ENCODE measurements at regions not wholly inside any gene's neighbourhood (a gene's known extent, or its start where the extent isn't known, plus 50 kb on each side); places are given as distances from the start of the nearest gene placed in this dataset.

DNA sequence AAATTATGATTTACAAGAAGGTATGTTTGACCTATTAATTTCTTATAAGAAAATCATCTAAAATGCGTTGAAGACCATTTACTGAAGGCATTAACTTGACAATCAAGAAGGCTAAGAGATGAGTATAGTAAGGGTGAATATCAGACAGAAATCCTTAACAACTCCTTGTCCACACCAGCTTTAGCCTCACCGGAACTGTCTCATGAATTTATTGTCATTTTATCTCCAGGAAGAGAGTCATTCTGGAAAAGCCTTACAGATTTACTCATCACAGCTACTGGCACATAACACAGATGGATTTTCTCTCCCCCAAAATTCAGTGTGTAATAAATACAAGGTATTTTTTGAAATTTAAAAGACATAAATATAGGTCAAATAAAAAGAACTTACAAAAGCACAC is 129.4 kb upstream of the LSM8 start:
- ChIA-PET POLR2A (no interaction called here), CTCF (no interaction called here)
- H3K36me3 Mint-ChIP-seq (ENCODE audit: low read depth) = no peaks in the 10 kb centered on the region
- DNase-seq = no peak
- H3K9me3 Mint-ChIP-seq = no peaks in the 10 kb centered on the region
- no peak overlapping the region for H3K27ac Mint-ChIP-seq
- H3K4me1 Mint-ChIP-seq = no peaks in the 10 kb centered on the region
- H3K4me3 Mint-ChIP-seq = no peak overlapping the region
- H3K27me3 Mint-ChIP-seq = no peaks in the 10 kb centered on the region

DNA sequence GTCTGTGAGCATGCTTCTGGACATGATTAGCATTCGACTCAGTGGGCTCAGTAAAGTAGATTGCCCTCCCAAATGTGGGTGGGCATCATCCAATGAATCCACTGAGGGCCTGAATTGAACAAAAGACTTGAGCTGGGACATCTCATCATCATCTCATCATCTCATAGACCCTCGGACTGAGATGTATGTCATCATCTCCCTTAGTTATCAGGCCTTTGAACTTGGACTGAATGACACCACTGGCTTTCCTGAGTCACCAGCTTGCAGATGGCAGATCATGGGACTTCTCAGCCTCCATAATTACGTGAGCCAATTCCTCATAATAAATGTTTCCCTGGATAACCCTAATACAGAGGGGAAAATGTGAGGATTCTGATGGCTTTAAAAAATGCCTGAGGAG is 128.3 kb upstream of the LSM8 start:
- Mint-ChIP-seq H3K4me1 (no peaks in the 10 kb centered on the region), H3K27me3 (no peaks in the 10 kb centered on the region), H3K27ac (no peak overlapping the region), H3K4me3 (no peak overlapping the region), H3K36me3 (ENCODE audit: low read depth) (no peaks in the 10 kb centered on the region), H3K9me3 (no peaks in the 10 kb centered on the region)
- DNase-seq = no peak
- ChIA-PET POLR2A (no interaction called here), CTCF (no interaction called here)

DNA sequence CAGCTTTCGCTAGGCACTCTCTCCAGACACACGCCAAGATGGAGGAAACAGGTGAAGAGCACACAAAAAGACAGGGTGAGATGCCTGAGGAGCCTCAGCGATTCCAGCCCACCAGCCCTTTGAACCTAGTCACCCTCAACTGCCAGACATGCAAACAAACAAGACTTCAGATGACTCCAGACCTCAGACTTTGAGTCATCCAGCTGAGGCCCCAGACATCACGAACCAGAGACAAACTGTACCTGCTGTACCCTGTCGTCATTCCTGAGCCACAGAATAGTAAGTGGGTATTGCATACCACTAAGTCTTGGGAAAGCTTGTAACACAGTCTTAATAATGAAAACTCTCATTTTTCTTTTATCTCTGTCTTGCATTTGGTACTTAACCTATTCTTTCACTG is 126.6 kb upstream of the LSM8 start:
- H3K36me3 Mint-ChIP-seq (ENCODE audit: low read depth) = no peaks in the 10 kb centered on the region
- no peaks in the 10 kb centered on the region for H3K4me1 Mint-ChIP-seq
- no peaks in the 10 kb centered on the region for H3K27me3 Mint-ChIP-seq
- no peak for DNase-seq
- ChIA-PET CTCF (no interaction called here), POLR2A (no interaction called here)
- no peaks in the 10 kb centered on the region for H3K9me3 Mint-ChIP-seq
- no peak overlapping the region for H3K4me3 Mint-ChIP-seq
- no peak overlapping the region for H3K27ac Mint-ChIP-seq

DNA sequence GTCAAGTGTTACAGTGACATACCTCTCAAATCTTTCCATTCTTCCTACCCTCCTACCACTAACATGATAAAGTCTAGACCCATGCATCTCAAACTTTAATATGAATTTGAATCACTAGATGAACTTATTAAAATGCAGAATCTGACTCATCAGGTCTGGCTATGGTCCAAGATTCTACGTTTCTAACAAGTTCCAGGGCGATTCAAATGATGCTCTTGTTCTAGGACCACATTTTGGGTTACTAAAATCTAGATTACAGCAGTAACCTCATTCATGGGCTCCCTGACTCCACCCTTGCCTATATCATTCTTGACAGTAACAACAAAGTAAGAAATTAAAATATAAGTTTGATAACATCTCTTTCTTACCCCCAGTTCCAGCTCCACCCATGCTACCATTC is 124.8 kb upstream of the LSM8 start:
- POLR2A ChIA-PET = no interaction called here
- no peaks in the 10 kb centered on the region for H3K4me1 Mint-ChIP-seq
- CTCF ChIA-PET = no interaction called here
- no peak for DNase-seq
- peaks cover 2% of the 10 kb centered on the region for H3K27me3 Mint-ChIP-seq
- no peak overlapping the region for H3K4me3 Mint-ChIP-seq
- H3K27ac Mint-ChIP-seq = no peak overlapping the region
- H3K9me3 Mint-ChIP-seq = no peaks in the 10 kb centered on the region
- H3K36me3 Mint-ChIP-seq (ENCODE audit: low read depth) = no peaks in the 10 kb centered on the region

DNA sequence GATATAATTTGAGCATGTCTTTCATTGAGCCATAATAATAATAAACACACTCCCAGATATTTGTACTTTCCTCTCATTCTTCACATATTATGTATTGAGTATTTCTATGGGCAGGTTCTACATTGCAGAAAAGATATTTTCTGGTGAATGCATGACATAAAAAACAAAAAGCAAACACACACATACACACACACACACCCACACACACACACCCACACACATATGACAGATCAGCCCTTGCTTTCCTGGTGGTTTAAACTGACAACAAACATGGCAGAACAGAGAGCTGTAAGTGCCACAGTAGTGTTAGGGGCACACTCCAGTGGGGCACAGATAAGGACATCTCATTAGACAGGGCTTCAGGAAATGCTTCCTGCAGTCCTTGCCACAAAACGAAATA is 123.3 kb upstream of the LSM8 start:
- CTCF ChIA-PET = interaction anchor here (0.7 kb wide), 1 partner anchor 18 kb away, joined by 3 read pairs; no protein-coding TSS in a partner anchor
- Mint-ChIP-seq H3K9me3 (no peaks in the 10 kb centered on the region), H3K36me3 (ENCODE audit: low read depth) (no peaks in the 10 kb centered on the region), H3K27me3 (peaks cover 2% of the 10 kb centered on the region), H3K4me1 (no peaks in the 10 kb centered on the region), H3K27ac (no peak overlapping the region), H3K4me3 (no peak overlapping the region)
- POLR2A ChIA-PET = no interaction called here
- DNase-seq = no peak

DNA sequence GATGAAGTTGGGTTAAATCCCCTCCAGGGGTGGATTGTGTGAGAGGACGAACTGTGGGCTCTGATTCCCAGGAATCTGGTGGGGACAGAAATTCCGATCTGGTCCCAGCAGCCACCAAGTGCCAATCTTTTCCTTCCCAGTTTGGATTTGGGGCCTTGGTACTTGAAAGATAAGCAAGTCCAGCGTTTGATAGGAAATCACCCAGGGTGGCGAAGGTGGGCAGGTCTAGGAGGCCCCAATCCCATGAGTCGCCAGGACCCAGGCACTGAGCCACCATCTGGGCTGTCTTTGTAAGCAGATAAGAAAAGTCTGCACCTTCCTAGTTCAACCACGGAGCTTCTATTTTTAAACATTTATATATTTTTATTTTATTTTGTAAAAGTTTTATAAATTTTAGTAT is 122.6 kb upstream of the LSM8 start:
- no peak overlapping the region for H3K4me3 Mint-ChIP-seq
- H3K27me3 Mint-ChIP-seq = peaks cover 2% of the 10 kb centered on the region
- no peaks in the 10 kb centered on the region for H3K36me3 Mint-ChIP-seq (ENCODE audit: low read depth)
- no peak overlapping the region for H3K27ac Mint-ChIP-seq
- ChIA-PET POLR2A (no interaction called here), CTCF (interaction anchor here (0.7 kb wide), 1 partner anchor 17 kb away, joined by 3 read pairs; no protein-coding TSS in a partner anchor)
- DNase-seq = no peak
- no peaks in the 10 kb centered on the region for H3K4me1 Mint-ChIP-seq
- H3K9me3 Mint-ChIP-seq = no peaks in the 10 kb centered on the region

DNA sequence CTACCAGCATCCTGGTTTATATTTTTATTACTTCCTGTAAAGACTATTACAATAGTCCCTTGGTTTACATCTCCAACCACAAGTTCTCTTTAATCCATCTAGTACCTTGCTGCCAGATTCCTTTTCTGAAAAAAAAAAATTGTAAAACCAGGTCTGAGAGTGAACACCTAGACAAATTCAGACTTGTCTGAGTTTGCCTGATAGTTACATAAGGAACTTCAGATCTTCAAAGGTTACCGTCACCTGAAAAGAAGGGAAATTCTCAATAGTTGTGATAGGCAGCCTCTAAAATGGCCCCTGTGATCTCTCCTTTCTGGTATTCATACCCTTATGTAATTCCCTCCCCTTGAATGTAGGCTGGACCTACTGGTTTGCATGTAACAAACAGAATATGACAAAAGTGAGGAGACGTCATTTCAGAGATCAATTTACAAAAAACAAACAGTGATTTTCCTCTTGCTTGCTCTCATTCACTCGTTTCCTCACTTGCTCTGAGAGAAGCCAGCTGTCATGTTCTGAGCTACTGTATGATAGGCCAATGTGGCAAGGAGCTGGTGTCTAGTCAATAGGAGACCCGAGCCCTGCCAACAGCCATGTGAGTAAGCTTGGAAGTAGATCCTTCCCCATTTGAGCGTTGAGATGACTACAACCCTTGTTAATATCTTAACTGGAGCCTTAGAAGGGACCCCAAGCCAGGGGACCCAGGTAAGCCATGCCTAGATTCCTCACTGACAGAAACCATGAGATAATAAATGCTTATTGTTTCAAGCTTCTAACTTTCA is 110.9 kb upstream of the LSM8 start:
- Mint-ChIP-seq H3K9me3 (no peaks in the 10 kb centered on the region), H3K27me3 (peaks cover 2% of the 10 kb centered on the region), H3K36me3 (ENCODE audit: low read depth) (no peaks in the 10 kb centered on the region), H3K4me1 (no peaks in the 10 kb centered on the region), H3K4me3 (no peak overlapping the region), H3K27ac (no peak overlapping the region)
- POLR2A ChIA-PET = no interaction called here
- CTCF ChIA-PET = interaction anchor here (0.6 kb wide), 1 partner anchor 671 kb away, joined by 3 read pairs; no protein-coding TSS in a partner anchor
- DNase-seq = no peak

DNA sequence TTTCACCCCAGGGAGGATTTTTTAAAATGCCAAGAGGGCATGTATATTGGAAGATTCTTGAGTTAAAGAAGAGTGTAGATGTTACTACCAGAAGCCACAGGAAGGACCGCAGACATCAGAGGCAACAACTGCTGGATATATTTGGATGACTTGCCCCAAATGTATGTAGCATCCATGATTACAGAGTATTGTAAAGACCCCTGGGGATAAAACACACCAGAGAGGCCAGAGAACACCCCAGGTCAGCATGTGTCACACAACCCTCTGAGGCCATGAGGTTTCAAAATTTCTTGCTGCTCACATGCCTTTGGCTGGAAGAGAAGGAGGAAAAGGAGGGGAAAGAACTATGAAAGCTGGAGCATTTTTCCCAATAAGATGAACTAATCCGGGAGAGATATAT is 108.0 kb upstream of the LSM8 start:
- Mint-ChIP-seq H3K27ac (no peak overlapping the region), H3K36me3 (ENCODE audit: low read depth) (no peaks in the 10 kb centered on the region), H3K4me3 (no peak overlapping the region), H3K9me3 (no peaks in the 10 kb centered on the region), H3K27me3 (peaks cover 2% of the 10 kb centered on the region), H3K4me1 (peaks cover 5% of the 10 kb centered on the region)
- POLR2A ChIA-PET = no interaction called here
- DNase-seq = no peak
- CTCF ChIA-PET = no interaction called here

DNA sequence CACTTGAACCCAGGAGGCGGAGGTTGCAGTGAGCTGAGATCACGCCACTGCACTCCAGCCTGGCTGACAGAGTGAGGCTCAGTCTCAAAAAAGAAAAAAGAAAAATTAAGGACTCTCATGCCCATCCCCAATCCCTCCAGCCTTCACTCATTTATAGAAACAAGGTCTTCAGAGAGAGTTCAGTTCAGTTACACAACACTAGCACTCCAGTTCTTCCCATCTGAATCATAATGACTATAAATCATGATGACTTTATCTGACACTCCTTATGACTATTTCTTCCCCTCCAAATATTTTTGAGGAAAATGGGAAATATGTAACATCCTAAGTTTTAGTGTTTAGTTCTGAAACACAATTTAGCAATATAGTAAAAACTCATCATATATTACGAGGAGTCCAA is 107.4 kb upstream of the LSM8 start:
- H3K36me3 Mint-ChIP-seq (ENCODE audit: low read depth) = no peaks in the 10 kb centered on the region
- POLR2A ChIA-PET = no interaction called here

DNA sequence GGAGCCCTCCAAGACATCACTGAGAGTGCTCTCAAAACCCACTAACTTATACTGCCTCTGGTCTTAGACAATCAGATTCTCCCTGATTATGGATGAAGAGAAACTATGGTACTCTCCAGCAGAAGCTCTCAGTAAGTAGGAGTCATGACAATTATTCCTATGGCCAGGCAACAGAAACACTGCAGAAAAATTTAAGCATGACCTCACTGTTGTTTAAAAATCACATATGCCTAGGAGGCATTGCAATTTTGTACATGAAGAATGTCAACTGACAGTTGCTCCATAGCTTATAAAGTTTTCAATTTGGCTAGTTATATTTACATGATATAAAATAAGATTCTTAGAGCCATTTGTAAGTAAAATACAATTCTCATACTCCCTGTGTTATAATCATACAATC is 105.9 kb upstream of the LSM8 start:
- Mint-ChIP-seq H3K27me3 (peaks cover 2% of the 10 kb centered on the region), H3K27ac (no peak overlapping the region), H3K4me3 (no peak overlapping the region), H3K9me3 (no peaks in the 10 kb centered on the region), H3K4me1 (peaks cover 6% of the 10 kb centered on the region), H3K36me3 (ENCODE audit: low read depth) (no peaks in the 10 kb centered on the region)
- no peak for DNase-seq
- POLR2A ChIA-PET = interaction anchor here (0.5 kb wide), 1 partner anchor 51 kb away, joined by 4 read pairs; no protein-coding TSS in a partner anchor
- CTCF ChIA-PET = interaction anchor here (1.1 kb wide), 1 partner anchor 17 kb away, joined by 3 read pairs; no protein-coding TSS in a partner anchor

More for the DNA sequence above, 107.4 kb upstream of the LSM8 start:
- DNase-seq = no peak
- H3K4me1 Mint-ChIP-seq = peaks cover 6% of the 10 kb centered on the region
- peaks cover 2% of the 10 kb centered on the region for H3K27me3 Mint-ChIP-seq
- no peak overlapping the region for H3K4me3 Mint-ChIP-seq
- CTCF ChIA-PET = no interaction called here
- no peaks in the 10 kb centered on the region for H3K9me3 Mint-ChIP-seq
- H3K27ac Mint-ChIP-seq = no peak overlapping the region

DNA sequence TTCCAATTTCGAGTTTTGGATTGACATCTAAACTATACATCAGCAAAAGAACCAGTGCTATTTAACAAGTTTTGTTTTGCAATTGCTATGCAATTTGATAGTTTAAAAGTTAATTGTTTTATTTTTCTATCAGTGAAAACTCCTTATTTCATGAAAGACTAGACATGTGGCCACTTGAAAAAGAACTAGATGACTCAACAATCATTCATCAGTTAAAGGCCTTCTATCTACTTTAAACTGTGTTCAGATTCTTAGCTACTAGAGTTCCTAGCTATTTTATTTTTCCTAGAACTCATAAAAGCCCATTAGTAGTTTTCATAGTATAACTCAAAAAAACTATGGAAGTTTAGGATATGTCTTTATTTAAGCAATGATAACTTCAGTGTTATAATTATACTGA is 104.6 kb upstream of the LSM8 start:
- CTCF ChIA-PET = no interaction called here

DNA sequence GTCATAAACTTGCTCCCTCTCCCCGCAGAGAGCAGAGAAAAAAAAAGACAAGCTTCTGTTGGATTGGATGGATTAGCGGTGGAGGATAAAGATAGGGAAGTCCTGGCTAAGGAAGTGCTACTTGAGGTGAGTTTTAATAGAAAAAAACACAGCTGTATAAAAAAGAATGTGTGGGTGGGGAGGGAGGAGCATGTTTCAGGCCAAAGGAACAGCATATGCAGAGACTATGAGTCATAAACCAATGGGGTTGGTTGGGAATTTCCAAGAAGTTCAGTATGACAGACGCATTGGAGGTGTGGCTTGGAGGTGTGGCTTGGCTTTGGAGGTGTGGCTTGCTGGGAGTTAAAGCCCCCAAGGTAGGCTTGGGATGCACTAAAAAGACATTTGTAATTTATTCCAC is 103.0 kb upstream of the LSM8 start:
- Mint-ChIP-seq H3K4me1 (peaks cover 6% of the 10 kb centered on the region), H3K27ac (no peak overlapping the region), H3K9me3 (no peaks in the 10 kb centered on the region), H3K4me3 (no peak overlapping the region), H3K36me3 (ENCODE audit: low read depth) (no peaks in the 10 kb centered on the region), H3K27me3 (peaks cover 2% of the 10 kb centered on the region)
- POLR2A ChIA-PET = no interaction called here
- DNase-seq = peak; percentile 6
- CTCF ChIA-PET = no interaction called here

More for the DNA sequence above, 104.6 kb upstream of the LSM8 start:
- DNase-seq = no peak
- Mint-ChIP-seq H3K27ac (no peak overlapping the region), H3K9me3 (no peaks in the 10 kb centered on the region), H3K4me1 (peaks cover 6% of the 10 kb centered on the region), H3K27me3 (peaks cover 2% of the 10 kb centered on the region), H3K4me3 (no peak overlapping the region), H3K36me3 (ENCODE audit: low read depth) (no peaks in the 10 kb centered on the region)
- POLR2A ChIA-PET = no interaction called here

DNA sequence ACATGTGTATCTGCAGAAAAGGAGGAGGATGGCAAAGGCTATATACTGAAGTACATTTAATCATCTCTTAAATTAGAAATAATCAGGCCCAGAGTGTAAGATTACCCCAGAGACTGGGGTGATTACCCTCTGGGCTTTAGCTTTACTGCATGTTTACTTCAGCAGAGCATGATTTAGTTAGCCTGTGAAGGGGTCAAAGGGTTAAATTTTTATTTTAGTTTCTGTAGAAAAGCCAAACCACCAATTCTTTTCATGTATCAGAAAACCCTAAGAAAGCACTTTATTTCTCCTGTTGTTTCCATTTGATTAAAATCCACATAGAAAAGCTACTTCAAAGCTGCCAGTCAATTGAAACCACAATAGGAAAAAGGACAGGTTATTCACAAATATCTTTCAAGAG is 101.5 kb upstream of the LSM8 start:
- no peak overlapping the region for H3K4me3 Mint-ChIP-seq
- DNase-seq = no peak
- peaks cover 2% of the 10 kb centered on the region for H3K27me3 Mint-ChIP-seq
- ChIA-PET CTCF (no interaction called here), POLR2A (no interaction called here)
- H3K4me1 Mint-ChIP-seq = peaks cover 6% of the 10 kb centered on the region
- H3K36me3 Mint-ChIP-seq (ENCODE audit: low read depth) = no peaks in the 10 kb centered on the region
- no peaks in the 10 kb centered on the region for H3K9me3 Mint-ChIP-seq
- H3K27ac Mint-ChIP-seq = no peak overlapping the region

DNA sequence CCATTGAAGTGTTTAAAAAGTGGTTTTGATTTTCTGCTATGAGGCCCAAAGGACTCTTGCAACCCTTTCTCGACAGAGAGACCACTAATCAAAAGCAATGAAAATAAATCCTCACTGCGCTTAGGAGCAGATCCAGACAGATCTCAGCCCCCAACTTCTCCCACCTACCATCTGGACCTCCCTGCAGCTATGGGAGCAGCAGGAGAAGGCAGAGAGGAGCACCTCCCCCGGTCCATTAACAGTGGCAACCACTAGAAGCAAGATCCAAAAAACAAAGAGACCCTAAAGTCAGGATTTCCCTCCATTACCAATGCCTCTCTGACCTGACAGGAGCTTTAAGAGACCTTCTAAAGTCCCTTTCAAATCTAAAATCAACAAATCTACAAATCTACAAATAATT is 99.0 kb upstream of the LSM8 start:
- Mint-ChIP-seq H3K36me3 (ENCODE audit: low read depth) (no peaks in the 10 kb centered on the region), H3K27me3 (no peaks in the 10 kb centered on the region), H3K4me3 (no peak overlapping the region), H3K4me1 (peaks cover 6% of the 10 kb centered on the region), H3K9me3 (no peaks in the 10 kb centered on the region), H3K27ac (no peak overlapping the region)
- ChIA-PET POLR2A (no interaction called here), CTCF (interaction anchor here (1.0 kb wide), 1 partner anchor 10 kb away, joined by 3 read pairs; no protein-coding TSS in a partner anchor)
- DNase-seq = no peak
